T-helper 1 cell (primary cell): ENCODE measurements at regions not wholly inside any gene's neighbourhood (a gene's known extent, or its start where the extent isn't known, plus 50 kb on each side); places are given as distances from the start of the nearest gene placed in this dataset.
A peak's percentile ranks its signal among the peaks of the same experiment; 100 is the strongest.
"Not testable (repeated sequence)": the region's sequence is repeated elsewhere in the genome, so short reads cannot be mapped to it uniquely, and the experiment has no call there.

Experiments
- DNase-seq, 5 donors: peaks; one replicate each; pipeline ENCODE4 v3.0.0-alpha.2; 2012 to 2020

DNA sequence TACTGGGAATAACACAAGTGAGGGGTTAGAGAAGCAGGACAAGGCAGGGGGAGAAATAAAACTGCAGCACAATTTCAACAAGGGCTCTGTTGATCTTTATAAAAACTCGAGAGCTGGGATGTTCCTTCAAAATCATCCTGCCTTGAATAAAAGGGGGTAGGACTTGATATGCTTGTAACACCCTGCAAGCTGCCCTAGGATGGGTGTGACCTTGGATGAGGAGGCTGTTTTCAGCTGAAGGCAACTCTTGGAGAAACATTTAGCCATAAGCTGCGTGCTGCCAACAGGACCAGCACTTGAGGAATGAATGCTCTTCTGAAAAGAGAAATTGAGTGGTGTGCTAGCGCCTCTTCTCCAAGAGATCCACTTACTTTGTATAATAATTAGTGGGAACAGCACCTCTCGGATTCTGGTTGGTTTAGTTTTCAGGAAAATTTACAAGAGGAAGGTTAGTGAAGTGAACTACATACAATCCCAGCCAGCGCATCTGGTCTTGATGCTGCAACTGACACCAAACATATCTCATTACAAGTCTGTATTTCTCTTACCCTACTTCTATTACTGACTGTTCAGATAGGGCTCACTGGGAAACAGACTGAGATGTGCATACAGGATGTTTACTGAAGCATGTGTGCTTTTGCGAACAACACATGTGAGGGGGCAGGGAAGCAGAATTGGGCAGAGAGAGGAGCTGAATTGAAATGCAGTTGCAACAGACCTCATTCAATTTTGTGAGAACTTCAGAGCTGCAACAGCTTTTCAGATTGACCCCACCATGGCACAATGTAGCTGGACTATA, 643.0 kb upstream of the GOLIM4 start:
- no peak for DNase-seq

DNA sequence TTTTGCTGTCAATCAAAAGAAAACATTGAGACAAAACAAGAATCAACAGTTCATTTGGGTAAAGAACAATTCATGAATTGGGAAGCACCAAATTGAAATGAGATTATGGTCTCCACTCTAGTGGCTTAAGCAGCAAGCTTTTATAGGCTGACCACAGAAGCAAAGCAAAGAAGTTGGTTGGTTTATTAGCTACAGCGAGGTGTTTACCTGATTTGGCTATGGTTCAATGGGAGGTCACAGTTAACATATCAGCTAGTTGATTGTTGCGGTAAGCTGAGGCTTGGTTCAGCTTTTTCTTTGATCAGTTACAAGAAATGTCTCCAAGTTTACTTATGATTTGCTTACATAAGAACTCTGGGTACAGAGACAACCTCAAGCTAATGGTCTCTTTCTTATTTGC, 640.5 kb upstream of the GOLIM4 start:
- no peak for DNase-seq

DNA sequence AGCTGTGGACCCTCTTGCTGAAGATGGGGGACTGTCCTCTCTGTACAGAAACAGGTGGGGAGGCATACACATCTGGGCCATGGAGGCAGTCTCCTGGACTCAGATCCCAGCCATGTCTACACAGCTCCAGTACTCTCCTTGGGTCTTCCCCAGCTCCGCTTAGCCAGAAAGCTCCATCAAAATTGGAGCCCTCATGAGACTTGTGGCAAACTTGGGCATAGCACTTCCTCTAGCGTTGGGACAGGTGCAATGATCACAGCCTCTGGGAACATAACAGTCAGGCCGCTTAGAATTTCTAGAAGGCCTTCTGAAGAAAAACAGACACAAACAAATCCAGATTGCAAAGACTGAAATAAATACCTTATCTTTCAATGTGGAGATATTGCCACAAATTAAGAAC, 634.3 kb upstream of the GOLIM4 start:
- no peak for DNase-seq

GRCh38 chr3:168722091-168722490, 626.4 kb upstream of the GOLIM4 start:
- no peak for DNase-seq

DNA sequence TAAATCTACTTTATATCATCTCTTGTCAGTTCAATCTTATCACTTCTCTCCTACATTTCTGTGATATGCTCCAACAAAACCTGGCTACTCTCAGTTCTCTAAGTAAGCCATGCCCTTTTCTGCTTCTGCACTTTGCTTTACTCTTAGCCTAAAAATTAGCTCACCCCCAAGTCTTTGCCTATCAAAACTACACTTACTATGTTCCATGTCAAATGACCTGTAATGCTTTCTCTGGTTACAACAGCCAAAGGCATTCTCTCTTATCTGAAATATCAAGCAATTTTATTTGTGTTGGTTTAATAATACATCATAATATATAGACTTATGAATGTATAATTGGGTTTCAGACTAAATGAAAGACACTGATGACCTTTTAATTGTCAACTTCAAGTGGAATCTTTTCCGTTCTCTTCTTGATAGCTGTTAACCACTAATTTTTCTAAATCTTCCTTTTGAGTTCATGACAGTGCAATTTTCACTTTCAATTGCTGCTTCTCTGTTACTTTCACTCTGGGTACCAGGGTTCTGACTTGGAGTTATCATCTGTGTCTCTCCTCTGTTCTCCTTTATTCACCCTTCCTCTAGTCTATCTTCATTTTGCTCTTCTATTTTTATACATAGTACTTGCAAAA, 619.0 kb upstream of the GOLIM4 start:
- DNase-seq, result peak in 1 of 5 donors; percentile 4

DNA sequence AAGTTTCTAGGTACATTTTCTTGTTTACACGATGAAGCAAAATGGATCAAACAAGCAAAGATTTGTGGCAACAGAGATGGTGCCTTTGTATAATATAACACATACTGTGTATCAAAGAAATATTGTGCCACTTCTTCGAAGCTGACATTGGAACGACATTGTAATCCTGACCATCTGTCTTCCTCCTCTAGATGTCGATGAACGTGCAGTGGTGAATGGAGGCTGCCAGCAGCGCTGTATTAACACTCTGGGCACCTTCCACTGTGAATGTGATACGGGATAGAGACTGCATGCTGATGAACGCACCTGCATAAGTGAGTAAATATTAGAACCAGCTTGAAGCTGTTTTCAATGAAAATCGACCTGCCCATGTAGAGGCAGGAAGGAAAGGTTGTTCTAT, 613.3 kb upstream of the GOLIM4 start:
- DNase-seq, result no peak

GRCh38 chr3:168707900-168708299, 612.2 kb upstream of the GOLIM4 start:
- DNase-seq, result no peak

- DNase-seq, result no peak
These were observed 609.7 kb upstream of the GOLIM4 start for GRCh38 chr3:168705412-168705811.

GRCh38 chr3:168696051-168696450, 600.3 kb upstream of the GOLIM4 start:
- DNase-seq, result no peak

DNA sequence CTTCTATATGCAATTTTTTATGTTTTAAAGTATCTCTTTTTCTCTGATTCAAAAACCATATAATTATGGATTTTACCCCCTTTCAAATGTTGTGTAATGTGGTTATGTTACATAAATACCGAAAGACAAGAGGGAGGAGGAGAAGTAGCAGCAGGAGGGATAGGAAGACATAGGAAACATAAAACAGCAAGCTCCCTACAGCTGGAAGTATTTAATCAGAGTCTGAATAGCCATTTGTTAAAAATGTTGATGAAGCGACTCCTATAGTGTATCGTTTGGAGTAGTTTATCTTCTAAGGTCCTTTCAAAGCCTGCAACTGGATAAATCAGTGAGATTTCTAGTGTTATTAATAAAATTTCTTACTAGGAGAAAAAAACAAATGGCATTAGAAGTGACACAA, 598.1 kb upstream of the GOLIM4 start:
- no peak for DNase-seq

DNA sequence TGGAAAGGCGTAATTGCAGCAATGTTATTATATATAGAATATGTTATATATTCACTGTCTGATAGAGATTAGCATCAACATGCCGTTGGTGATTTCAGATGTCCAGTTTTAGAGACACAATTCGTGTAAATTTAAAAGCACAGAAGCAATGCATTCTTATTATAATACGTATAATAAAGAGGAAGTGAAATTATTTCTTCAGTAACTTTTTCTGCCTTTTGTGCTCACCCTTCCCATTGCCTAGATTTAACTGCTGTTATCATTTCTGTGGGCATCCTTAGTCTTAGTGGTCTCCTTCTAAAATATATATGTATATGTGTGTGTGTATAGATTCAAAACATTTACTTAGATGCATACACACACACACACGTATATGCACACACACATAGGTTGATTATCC, 592.5 kb upstream of the GOLIM4 start:
- DNase-seq, result no peak

GRCh38 chr3:168684519-168684918, 588.8 kb upstream of the GOLIM4 start:
- DNase-seq, result no peak

GRCh38 chr3:168678730-168679129, 583.0 kb upstream of the GOLIM4 start:
- DNase-seq, result no peak

GRCh38 chr3:168671091-168671490, 575.4 kb upstream of the GOLIM4 start:
- no peak for DNase-seq

GRCh38 chr3:168660879-168661657, 565.3 kb upstream of the GOLIM4 start:
- not testable (repeated sequence) for DNase-seq

DNA sequence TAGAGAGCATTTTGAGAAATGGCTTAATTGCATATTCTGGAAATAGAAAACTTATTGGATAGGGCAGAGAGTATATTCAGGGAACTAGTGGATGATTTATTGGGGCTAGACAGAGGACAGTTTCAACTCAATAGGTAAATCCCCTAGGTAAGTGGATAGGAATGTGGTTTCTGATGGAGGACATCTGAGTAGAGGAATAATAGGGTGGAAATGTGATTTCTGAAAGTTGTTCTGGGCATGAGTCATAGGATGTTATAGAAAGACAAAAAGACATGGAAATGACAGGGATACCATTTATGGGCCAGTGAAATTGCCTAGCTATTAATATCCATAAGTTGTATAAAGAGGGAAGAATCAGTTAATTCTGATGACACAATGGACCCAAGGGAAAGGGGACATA, 563.3 kb upstream of the GOLIM4 start:
- no peak for DNase-seq

DNA sequence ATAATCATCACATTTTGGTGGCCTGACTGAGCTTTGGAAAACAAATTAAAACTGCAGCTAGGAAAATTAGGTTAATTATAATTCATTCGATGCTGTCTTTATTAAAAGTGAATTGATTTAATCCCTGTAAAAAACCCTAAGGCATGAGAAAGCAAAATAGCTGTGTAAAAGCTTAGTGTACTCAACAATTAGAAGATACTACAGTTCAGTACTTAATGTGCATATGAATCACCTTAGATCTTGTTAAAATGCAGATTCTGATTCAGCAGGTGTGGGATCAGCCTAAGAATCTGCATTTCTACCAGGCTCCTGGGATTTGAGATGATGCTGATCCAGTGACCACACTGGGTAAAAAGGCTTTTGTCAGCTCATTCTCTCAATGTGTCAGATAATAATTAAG, 559.9 kb upstream of the GOLIM4 start:
- no peak for DNase-seq

- DNase-seq, result no peak
These were observed 559.0 kb upstream of the GOLIM4 start for GRCh38 chr3:168654700-168655099.

DNA sequence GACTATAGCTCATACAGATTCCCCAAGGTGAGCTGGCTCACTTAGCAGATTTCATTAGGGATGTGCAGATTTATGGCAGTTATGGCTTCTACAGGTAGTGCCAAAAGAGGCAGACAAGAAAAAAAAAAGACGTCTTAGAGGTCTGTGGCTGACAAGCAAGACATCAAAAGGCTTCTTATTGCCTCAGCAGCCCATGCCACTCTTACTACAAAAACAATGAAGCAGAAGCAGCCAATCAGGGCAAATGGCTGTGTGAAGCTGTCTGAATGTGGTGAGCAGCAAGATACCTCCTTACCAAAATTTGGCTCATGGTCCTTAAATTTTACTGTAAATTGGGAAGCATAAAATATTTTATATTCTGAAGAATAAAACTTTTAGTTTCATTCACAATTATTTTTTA, 557.5 kb upstream of the GOLIM4 start:
- no peak for DNase-seq

DNA sequence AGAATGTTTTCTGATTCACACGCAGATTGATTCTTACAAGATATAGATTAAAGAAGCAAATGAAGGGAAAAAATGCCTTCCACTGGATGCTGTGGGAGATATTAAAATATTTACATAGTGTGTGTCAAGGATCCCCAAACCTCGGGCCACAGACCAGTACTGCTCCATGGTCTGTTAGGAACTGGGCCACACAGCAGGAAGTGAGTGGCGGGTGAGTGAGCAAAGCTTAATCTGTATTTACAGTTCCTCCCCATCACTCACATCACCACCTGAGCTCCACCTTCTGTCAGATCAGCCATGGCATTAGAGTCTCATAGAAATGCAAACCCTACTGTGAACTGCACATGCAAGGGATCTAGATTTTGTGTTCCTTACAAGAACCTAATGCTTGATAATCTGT, 552.6 kb upstream of the GOLIM4 start:
- DNase-seq, result no peak

- no peak for DNase-seq
These were observed 551.9 kb upstream of the GOLIM4 start for GRCh38 chr3:168647582-168647981.

- no peak for DNase-seq
These were observed 549.5 kb upstream of the GOLIM4 start for GRCh38 chr3:168645180-168645579.

- no peak for DNase-seq
These were observed 532.8 kb upstream of the GOLIM4 start for GRCh38 chr3:168628549-168628948.

- DNase-seq, result no peak
These were observed 529.8 kb upstream of the GOLIM4 start for GRCh38 chr3:168625477-168625876.
